ENCODE measurements at regions not wholly inside any gene's neighbourhood (a gene's known extent, or its start where the extent isn't known, plus 50 kb on each side); places are given as distances from the start of the nearest gene placed in this dataset.

DNA sequence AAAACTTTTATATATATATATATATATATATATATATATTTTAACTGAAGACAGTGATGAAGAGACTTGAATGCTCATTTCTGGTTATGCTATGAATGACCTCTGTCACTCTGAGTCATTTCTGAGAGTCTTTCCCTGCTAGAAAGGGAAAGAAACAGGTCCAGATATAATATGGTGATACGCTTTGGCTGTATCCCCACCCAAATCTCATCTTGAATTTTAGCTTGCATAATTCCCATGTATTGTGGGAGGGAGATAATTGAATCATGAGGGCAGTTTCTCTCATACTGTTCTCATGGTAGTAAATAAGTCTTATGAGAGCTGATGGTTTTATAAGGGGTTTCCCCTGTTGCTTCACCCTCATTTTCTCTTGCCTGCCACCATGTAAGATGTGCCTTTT is 254.1 kb upstream of the IGFBP7 start:
- Histone ChIP-seq H3K4me3 (no peak overlapping the region), H3K27ac (ENCODE audit: low read depth in 1 of 2, low read length in 1 of 2) (no peak overlapping the region), H3K4me1 (ENCODE audit: control insufficient read depth in 5 of 5, insufficient read depth in 5 of 5, low read length in 5 of 5) (peaks cover 0 to 16% (median 0%) of the 10 kb centered on the region in 5 donors), H3K9me3 (ENCODE audit: control insufficient read depth in 4 of 4, insufficient read depth in 3 of 4, low read length in 3 of 4) (no peaks in the 10 kb centered on the region), H3K27me3 (ENCODE audit: control insufficient read depth in 3 of 3, insufficient read depth in 3 of 3, low read length in 2 of 3) (no peaks in the 10 kb centered on the region), H3K36me3 (ENCODE audit: control insufficient read depth in 4 of 4, insufficient read depth in 4 of 4, low read length in 4 of 4) (no peaks in the 10 kb centered on the region), H3K9ac (ENCODE audit: insufficient read depth in 1 of 2, low read length in 2 of 2) (no peak overlapping the region)
- TF ChIP-seq, protein P1, sequence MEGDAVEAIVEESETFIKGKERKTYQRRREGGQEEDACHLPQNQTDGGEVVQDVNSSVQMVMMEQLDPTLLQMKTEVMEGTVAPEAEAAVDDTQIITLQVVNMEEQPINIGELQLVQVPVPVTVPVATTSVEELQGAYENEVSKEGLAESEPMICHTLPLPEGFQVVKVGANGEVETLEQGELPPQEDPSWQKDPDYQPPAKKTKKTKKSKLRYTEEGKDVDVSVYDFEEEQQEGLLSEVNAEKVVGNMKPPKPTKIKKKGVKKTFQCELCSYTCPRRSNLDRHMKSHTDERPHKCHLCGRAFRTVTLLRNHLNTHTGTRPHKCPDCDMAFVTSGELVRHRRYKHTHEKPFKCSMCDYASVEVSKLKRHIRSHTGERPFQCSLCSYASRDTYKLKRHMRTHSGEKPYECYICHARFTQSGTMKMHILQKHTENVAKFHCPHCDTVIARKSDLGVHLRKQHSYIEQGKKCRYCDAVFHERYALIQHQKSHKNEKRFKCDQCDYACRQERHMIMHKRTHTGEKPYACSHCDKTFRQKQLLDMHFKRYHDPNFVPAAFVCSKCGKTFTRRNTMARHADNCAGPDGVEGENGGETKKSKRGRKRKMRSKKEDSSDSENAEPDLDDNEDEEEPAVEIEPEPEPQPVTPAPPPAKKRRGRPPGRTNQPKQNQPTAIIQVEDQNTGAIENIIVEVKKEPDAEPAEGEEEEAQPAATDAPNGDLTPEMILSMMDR (IDR thresholded peaks at IDR 0.05; ENCODE audit: control extremely low read depth, extremely low read depth) = no peak
- DNase-seq (no peak), ATAC-seq (ENCODE audit: insufficient read depth, low FRiP score) (no peak)
- WGBS, 2 donors = 94 to 96% methylated on average over 1 of the region's 1 CpG

DNA sequence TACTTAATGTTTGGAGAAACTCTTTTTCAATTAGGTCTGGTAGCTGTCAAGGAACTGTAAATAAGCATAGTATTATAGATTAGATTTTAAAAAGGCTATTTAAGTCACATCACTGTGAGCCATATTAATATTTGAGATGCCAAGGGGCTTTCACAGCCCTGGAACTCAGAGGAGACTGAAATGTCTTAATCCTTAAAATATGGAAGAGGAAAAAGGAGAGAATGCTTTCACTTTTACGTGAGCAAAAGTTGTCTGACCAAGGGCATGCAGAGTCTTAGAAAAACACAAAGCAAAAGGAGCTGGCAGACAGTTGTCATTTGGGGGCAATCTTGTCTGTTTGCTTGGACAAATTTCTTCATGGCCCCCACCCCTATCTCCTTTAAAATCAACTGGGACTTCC is 253.2 kb upstream of the IGFBP7 start:
- DNase-seq (peak in 1 of 3 donors; percentile 26), ATAC-seq (ENCODE audit: insufficient read depth, low FRiP score) (no peak)
- Histone ChIP-seq H3K9me3 (ENCODE audit: control insufficient read depth in 4 of 4, insufficient read depth in 3 of 4, low read length in 3 of 4) (no peaks in the 10 kb centered on the region), H3K4me3 (no peak overlapping the region), H3K27ac (ENCODE audit: low read depth in 1 of 2, low read length in 1 of 2) (no peak overlapping the region), H3K27me3 (ENCODE audit: control insufficient read depth in 3 of 3, insufficient read depth in 3 of 3, low read length in 2 of 3) (no peaks in the 10 kb centered on the region), H3K36me3 (ENCODE audit: control insufficient read depth in 4 of 4, insufficient read depth in 4 of 4, low read length in 4 of 4) (no peaks in the 10 kb centered on the region), H3K4me1 (ENCODE audit: control insufficient read depth in 5 of 5, insufficient read depth in 5 of 5, low read length in 5 of 5) (peaks cover 0 to 16% (median 0%) of the 10 kb centered on the region in 5 donors), H3K9ac (ENCODE audit: insufficient read depth in 1 of 2, low read length in 2 of 2) (no peak overlapping the region)
- WGBS, 2 donors = 41 to 46% methylated on average over 1 of the region's 1 CpG
- TF ChIP-seq, protein P1 (IDR thresholded peaks at IDR 0.05; ENCODE audit: control extremely low read depth, extremely low read depth) = no peak

DNA sequence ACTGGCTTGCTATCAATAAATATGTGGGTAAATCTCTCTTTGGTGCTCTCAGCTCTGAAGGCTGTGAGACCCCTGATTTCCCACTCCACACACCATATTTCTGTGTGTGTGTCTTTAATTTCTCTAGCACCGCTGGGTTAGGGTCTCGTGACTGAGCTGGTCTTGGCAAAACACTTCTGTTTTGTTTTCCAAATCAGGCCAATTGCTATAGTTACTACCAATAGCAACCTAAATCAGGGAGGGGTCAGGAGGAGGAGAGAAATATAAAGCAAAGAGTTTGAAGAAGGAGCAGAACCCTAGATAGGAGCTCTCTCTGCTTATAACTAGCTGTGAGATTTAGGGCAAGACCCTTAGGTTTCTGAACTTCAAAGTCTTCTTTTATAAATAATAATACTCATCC is 250.5 kb upstream of the IGFBP7 start:
- Histone ChIP-seq H3K4me3 (no peak overlapping the region), H3K9ac (ENCODE audit: insufficient read depth in 1 of 2, low read length in 2 of 2) (no peak overlapping the region), H3K4me1 (ENCODE audit: control insufficient read depth in 5 of 5, insufficient read depth in 5 of 5, low read length in 5 of 5) (peaks cover 0 to 16% (median 0%) of the 10 kb centered on the region in 5 donors), H3K27ac (ENCODE audit: low read depth in 1 of 2, low read length in 1 of 2) (no peak overlapping the region), H3K9me3 (ENCODE audit: control insufficient read depth in 4 of 4, insufficient read depth in 3 of 4, low read length in 3 of 4) (no peaks in the 10 kb centered on the region), H3K36me3 (ENCODE audit: control insufficient read depth in 4 of 4, insufficient read depth in 4 of 4, low read length in 4 of 4) (no peaks in the 10 kb centered on the region), H3K27me3 (ENCODE audit: control insufficient read depth in 3 of 3, insufficient read depth in 3 of 3, low read length in 2 of 3) (no peaks in the 10 kb centered on the region)
- no peak for ATAC-seq (ENCODE audit: insufficient read depth, low FRiP score)
- WGBS, 2 donors = 64 to 85% methylated on average over 2 of the region's 2 CpGs
- TF ChIP-seq, protein P1 (IDR thresholded peaks at IDR 0.05; ENCODE audit: control extremely low read depth, extremely low read depth) = no peak
- DNase-seq = peak; percentile 20 to 60 (median 59)

DNA sequence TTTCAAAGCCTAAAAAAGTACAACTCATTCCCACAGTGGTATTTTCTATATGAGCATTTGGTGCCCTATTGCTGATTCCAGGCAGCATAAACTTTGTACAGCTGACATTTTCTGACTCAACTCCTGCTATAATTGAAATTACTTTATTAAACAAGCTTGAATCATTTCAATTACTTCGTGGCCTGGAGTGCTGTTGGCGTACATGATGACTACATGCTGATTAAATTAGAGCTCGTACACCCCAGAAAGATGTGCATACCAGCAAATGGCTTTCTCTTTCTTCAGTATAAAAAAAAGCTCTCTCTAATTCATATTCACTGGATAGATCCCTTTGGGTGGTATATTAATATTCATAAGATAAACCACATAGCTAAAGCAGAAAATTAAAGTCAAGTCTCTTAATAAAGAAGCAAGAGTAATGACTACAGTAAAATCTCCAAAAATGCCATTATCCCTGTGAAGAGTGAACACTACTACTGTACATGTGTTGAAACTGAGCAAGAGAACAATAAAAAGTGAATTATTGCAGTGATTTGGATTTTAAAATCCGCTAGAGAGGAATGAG is 245.0 kb upstream of the IGFBP7 start:
- DNase-seq = no peak

More for the DNA sequence above, 245.0 kb upstream of the IGFBP7 start:
- H3K4me1 ChIP-seq (ENCODE audit: control insufficient read depth in 5 of 5, insufficient read depth in 5 of 5, low read length in 5 of 5) = no peaks in the 10 kb centered on the region
- H3K4me3 ChIP-seq = no peak overlapping the region
- no peak overlapping the region for H3K27ac ChIP-seq (ENCODE audit: low read depth in 1 of 2, low read length in 1 of 2)
- no peak overlapping the region for H3K9ac ChIP-seq (ENCODE audit: insufficient read depth in 1 of 2, low read length in 2 of 2)
- no peaks in the 10 kb centered on the region for H3K27me3 ChIP-seq (ENCODE audit: control insufficient read depth in 3 of 3, insufficient read depth in 3 of 3, low read length in 2 of 3)
- whole genome bisulfite sequencing, 2 donors = 80 to 88% methylated on average over 4 of the region's 4 CpGs
- TF ChIP-seq, protein P1 (IDR thresholded peaks at IDR 0.05; ENCODE audit: control extremely low read depth, extremely low read depth) = no peak
- H3K36me3 ChIP-seq (ENCODE audit: control insufficient read depth in 4 of 4, insufficient read depth in 4 of 4, low read length in 4 of 4) = no peaks in the 10 kb centered on the region
- no peak for ATAC-seq (ENCODE audit: insufficient read depth, low FRiP score)
- H3K9me3 ChIP-seq (ENCODE audit: control insufficient read depth in 4 of 4, insufficient read depth in 3 of 4, low read length in 3 of 4) = no peaks in the 10 kb centered on the region
